Activated CD8-positive, alpha-beta memory T cell treated with anti-CD3 and anti-CD28 coated beads, Interleukin-2, amount 10 ng/mL, durations not matched to agents 7 days and 5 days (primary cell): ENCODE measurements at regions not wholly inside any gene's neighbourhood (a gene's known extent, or its start where the extent isn't known, plus 50 kb on each side); places are given as distances from the start of the nearest gene placed in this dataset.
"Not testable (repeated sequence)": the region's sequence is repeated elsewhere in the genome, so short reads cannot be mapped to it uniquely, and the experiment has no call there.

Experiments
- ATAC-seq: fragments of 150-1000 bp; cut with Tn5 transposase; one replicate; pipeline ENCODE4 v1.10.0; 2021; ENCODE audit warnings: moderate library complexity
- CTCF ChIA-PET: fragments of 350-600 bp; sonication (Branson Sonifier 250); formaldehyde crosslinking; loops from one replicate; lab custom pipeline; 2021; ENCODE audit warnings: antibody characterized with exemption; lab: Charles Lee
- DNase-seq: peaks from one replicate; pipeline ENCODE4 v3.0.0-alpha.2; 2020
- H3K27ac Mint-ChIP-seq: one replicate; pipeline ENCODE4 v1.8.0; 2021; ENCODE audit warnings: mild to moderate bottlenecking, mixed read lengths
- H3K27me3 Mint-ChIP-seq: one replicate; pipeline ENCODE4 v1.8.0; 2021; ENCODE audit warnings: mixed read lengths
- H3K36me3 Mint-ChIP-seq: one replicate; pipeline ENCODE4 v1.8.0; 2021; ENCODE audit warnings: mild to moderate bottlenecking, mixed read lengths
- H3K4me1 Mint-ChIP-seq: one replicate; pipeline ENCODE4 v1.8.0; 2021; ENCODE audit warnings: mixed read lengths
- H3K4me3 Mint-ChIP-seq: one replicate; pipeline ENCODE4 v1.8.0; 2021; ENCODE audit warnings: mild to moderate bottlenecking, moderate library complexity, mixed read lengths
- H3K9me3 Mint-ChIP-seq: one replicate; pipeline ENCODE4 v1.8.0; 2022; ENCODE audit warnings: low read depth, mixed read lengths

DNA sequence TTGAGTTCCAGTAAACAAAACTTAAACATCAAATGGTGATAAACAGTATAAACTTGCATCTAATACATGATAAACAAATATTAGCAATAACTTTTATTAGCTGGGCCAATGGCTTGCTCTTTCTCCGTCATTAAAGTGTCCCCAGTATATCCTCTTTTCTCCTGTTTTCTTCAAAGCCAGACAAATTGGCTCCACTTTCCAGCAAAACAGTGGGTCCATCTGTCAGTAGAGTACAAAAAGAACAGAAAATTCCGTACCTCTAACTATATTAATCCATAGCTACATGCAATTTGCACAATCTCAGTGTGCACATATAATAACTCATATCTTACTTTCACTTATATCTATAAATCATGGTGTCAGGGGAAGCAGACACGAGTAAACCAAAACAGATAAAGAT, 678.0 kb upstream of the SPRY2 start:
- Mint-ChIP-seq H3K4me3 (no peak overlapping the region), H3K27me3 (no peaks in the 10 kb centered on the region), H3K9me3 (peaks cover 8% of the 10 kb centered on the region), H3K27ac (no peak overlapping the region), H3K36me3 (no peaks in the 10 kb centered on the region), H3K4me1 (no peaks in the 10 kb centered on the region)
- DNase-seq = no peak
- CTCF ChIA-PET = interaction anchor here (1.6 kb wide), 1 partner anchor 676 kb away, joined by 8 read pairs; no protein-coding TSS in a partner anchor
- ATAC-seq = no peak

DNA sequence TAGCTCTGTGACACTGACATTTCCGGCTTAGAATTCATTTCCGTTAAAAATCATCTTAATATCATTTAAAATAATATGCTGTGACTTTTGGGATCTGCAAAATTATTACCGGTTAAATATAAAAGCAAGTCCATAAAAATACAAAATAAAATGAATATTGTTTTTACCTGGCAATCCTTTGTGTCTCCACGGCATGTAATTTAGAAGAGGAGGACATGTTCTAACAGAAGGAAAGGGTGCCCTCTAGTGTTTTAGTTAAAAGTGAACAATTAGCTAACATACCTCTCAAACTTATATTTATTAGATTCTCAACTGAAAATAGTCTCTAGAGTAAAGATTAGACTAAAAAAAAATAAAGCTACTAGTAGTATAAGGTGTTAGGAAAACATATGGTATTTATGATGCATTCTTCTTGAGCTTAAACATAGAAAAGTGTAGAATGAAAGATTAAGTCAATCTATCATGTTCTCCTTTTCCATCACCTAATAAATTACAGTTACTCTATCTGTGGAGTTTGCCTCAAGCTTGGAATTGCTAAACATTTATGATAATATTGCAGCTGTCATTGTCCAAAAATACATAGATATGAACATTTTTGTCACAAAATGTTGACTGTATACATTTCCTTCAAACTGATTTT, 676.7 kb upstream of the SPRY2 start:
- peaks cover 2% of the 10 kb centered on the region for H3K9me3 Mint-ChIP-seq
- no peak overlapping the region for H3K4me3 Mint-ChIP-seq
- no peak for DNase-seq
- H3K27me3 Mint-ChIP-seq = no peaks in the 10 kb centered on the region
- no peaks in the 10 kb centered on the region for H3K4me1 Mint-ChIP-seq
- no peaks in the 10 kb centered on the region for H3K36me3 Mint-ChIP-seq
- CTCF ChIA-PET = interaction anchor here (0.7 to 1.6 kb wide), 6 partner anchors 12 to 1339 kb away, joined by 3 to 8 read pairs (median 4); no protein-coding TSS in a partner anchor
- no peak for ATAC-seq
- no peak overlapping the region for H3K27ac Mint-ChIP-seq

DNA sequence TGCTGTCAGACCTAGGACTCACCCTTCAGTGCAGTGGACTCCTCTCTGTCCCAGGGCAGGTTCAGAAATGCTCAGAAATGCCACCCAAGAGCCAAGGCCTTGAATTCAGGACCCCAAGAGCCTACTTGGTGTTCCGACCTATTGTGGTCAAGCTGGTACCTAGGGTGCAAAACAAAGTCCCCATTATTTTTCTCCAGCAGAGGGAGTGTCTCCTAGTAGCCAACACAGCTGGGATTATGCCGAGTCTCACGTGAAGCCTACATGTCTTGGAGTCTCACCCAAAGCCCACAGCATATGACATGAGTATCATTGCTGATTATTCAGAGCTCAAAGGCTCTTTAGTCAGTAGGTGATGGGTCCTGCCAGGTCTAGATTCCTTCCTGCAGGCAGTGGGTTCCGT, 671.1 kb upstream of the SPRY2 start:
- H3K4me1 Mint-ChIP-seq = no peaks in the 10 kb centered on the region
- DNase-seq (no peak), ATAC-seq (no peak)
- H3K36me3 Mint-ChIP-seq = no peaks in the 10 kb centered on the region
- CTCF ChIA-PET = no interaction called here
- H3K27ac Mint-ChIP-seq = no peak overlapping the region
- H3K27me3 Mint-ChIP-seq = no peaks in the 10 kb centered on the region
- H3K9me3 Mint-ChIP-seq = peaks cover 2% of the 10 kb centered on the region
- H3K4me3 Mint-ChIP-seq = no peak overlapping the region

DNA sequence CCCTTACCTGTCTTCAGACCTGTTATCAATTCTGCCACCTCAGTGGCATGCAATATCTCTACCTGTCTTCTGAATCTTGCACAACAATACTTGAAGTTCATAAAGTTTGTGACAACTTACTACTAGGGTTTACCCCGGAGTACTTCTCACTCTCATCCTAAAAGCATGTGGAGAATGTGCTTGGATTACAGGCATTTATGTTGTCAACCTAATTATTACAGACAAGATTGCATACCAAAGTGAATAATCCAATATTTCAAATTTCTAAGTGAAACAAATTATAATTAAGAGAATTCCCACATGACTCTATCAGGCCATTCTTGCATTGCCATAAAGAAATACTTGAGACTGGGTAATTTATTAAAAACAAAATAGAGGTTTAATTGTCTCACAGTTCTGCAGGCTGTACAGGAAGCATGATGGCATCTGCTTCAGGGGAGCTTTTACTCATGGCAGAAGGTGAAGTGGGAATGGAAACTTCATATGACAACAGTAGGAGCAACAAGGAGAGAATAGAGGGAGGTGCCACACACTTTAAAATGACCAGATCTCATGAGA, 661.0 kb upstream of the SPRY2 start:
- DNase-seq (no peak), ATAC-seq (no peak)
- CTCF ChIA-PET = no interaction called here
- H3K9me3 Mint-ChIP-seq = peaks cover 8% of the 10 kb centered on the region
- no peaks in the 10 kb centered on the region for H3K27me3 Mint-ChIP-seq
- no peaks in the 10 kb centered on the region for H3K4me1 Mint-ChIP-seq
- no peak overlapping the region for H3K4me3 Mint-ChIP-seq
- H3K27ac Mint-ChIP-seq = no peak overlapping the region
- H3K36me3 Mint-ChIP-seq = no peaks in the 10 kb centered on the region

DNA sequence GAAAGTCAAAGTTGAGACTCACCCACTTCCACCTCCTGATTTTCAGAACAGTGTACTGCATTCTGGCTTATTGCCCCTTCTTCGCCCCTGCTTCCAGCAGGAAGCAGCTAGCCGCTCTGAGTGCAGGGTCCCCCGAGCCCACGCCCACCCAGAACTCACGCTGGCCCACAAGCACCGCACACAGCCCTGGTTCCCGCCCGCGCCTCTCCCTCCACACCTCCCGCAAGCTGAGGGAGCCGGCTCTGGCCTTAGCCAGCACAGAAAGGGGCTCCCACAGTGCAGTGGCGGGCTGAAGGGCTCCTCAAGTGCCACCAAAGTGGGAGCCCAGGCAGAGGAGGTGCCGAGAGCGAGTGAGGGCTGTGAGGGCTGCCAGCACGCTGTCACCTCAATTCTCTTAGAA, 657.7 kb upstream of the SPRY2 start:
- H3K4me3 Mint-ChIP-seq, DNase-seq, ATAC-seq, H3K9me3 Mint-ChIP-seq, H3K27me3 Mint-ChIP-seq, CTCF ChIA-PET, H3K4me1 Mint-ChIP-seq, H3K27ac Mint-ChIP-seq, H3K36me3 Mint-ChIP-seq: not testable (repeated sequence)

DNA sequence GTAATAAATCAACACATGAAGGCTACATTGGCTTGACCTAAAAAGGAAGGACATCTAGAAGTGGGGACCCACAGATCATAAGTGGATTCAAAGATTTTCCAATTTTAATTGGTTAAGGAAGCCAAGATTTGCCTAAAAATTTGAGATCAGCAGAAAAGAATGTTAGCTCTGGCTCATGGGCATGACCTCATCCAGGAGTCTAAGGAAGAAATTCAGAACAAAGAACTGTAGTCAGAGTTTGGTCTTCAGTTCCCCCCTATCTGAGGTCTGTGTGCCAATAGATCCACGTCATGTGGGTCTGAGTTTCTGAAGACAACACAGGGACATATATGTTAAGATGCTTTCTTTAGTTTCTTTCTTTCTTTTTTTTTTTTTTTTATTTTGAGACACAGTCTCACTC, 648.8 kb upstream of the SPRY2 start:
- ATAC-seq (no peak), DNase-seq (no peak)
- Mint-ChIP-seq H3K9me3 (peaks cover 4% of the 10 kb centered on the region), H3K27me3 (no peaks in the 10 kb centered on the region), H3K27ac (no peak overlapping the region), H3K36me3 (no peaks in the 10 kb centered on the region), H3K4me1 (no peaks in the 10 kb centered on the region), H3K4me3 (no peak overlapping the region)
- CTCF ChIA-PET = no interaction called here

DNA sequence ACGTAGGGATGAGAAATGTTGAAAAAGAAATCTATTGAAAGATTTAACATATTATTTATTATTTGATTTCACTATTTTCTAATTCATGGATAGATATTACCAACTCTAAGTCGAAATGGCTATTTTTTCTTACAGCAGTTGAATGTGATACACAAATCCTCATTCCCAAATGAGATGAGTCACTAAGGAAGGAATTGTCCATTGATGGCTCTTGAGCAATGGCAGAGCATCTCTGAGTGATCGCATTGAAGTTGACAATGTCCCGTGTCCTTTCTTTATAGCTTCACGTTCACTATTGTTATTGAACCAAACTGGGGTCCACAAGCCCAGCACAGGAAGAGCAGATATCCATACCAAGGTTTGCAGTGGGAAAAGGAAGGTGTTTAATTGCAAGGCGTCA, 648.3 kb upstream of the SPRY2 start:
- Mint-ChIP-seq H3K9me3 (peaks cover 4% of the 10 kb centered on the region), H3K27ac (no peak overlapping the region), H3K36me3 (no peaks in the 10 kb centered on the region), H3K27me3 (no peaks in the 10 kb centered on the region), H3K4me3 (no peak overlapping the region), H3K4me1 (no peaks in the 10 kb centered on the region)
- ATAC-seq (no peak), DNase-seq (no peak)
- CTCF ChIA-PET = interaction anchor here (1.0 kb wide), 1 partner anchor 10 kb away, joined by 4 read pairs; no protein-coding TSS in a partner anchor

DNA sequence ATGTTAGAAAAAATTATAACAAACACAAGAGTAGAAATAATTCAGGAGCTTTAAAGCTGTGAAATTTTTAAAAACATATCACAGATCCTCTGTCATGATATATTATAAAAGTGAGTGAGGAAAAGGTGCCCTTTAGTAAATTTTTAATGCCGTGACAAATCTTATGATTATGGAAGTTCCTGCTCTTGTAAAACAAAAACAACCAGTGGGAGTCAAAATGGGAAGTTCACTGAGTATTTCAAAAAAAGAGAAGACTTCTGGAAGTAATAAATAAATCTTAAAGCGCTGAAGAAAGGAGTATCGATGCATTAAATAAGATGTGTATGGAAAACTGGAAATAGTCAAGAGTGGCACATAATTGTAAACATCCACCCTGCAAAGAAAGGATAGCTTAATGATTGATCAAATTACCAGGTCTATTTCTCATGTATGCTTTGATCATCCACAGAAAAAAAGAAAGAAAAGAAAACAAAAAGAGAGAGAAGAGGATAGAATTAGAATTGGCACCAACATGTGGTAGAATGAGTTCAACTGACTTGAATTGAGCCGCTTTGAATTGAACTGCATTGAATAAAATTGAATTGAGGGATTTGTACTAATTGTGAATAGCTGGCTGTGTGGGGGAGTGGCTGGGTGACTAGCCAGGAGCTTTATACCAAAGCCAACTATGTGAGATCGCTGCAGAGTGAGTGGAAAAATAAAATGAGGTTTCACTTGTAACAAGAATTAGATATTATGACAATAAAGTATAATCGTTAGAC, 647.6 kb upstream of the SPRY2 start:
- Mint-ChIP-seq H3K4me3 (no peak overlapping the region), H3K27ac (no peak overlapping the region), H3K9me3 (peaks cover 4% of the 10 kb centered on the region), H3K36me3 (no peaks in the 10 kb centered on the region), H3K4me1 (no peaks in the 10 kb centered on the region), H3K27me3 (no peaks in the 10 kb centered on the region)
- DNase-seq (no peak), ATAC-seq (no peak)
- CTCF ChIA-PET = interaction anchor here (1.0 kb wide), 1 partner anchor 10 kb away, joined by 4 read pairs; no protein-coding TSS in a partner anchor

DNA sequence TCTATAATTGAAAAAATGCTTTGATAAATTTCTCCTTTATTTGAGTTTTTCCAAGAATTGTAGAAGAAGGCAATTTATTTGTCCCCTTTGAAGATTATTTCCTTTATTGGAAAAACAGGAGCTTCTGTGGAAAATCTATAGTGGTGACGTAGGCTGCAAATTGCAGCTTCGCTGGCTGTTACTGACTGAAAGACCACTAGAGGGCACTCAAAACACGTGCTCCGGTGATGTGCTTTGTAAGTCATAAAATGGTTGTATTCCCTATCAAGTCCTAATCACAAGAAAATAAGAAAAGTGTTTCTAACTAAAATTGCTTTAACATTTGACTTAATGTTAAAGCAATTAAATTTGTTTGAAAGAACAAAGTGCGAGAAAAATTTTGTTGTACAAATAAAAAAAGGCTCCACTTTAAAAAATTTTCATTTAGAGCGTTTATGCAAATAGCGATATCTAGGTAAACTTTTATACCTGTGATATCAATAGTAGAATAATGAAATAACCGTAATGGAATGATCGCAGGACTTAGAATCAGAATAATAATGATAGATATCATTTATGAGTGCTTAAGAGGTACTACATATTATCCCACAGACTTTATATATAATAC, 638.2 kb upstream of the SPRY2 start:
- H3K4me1 Mint-ChIP-seq = no peaks in the 10 kb centered on the region
- no peak overlapping the region for H3K4me3 Mint-ChIP-seq
- H3K27ac Mint-ChIP-seq = no peak overlapping the region
- DNase-seq (peak; percentile 43), ATAC-seq (no peak)
- no peaks in the 10 kb centered on the region for H3K27me3 Mint-ChIP-seq
- CTCF ChIA-PET = interaction anchor here (0.9 to 1.3 kb wide), 3 partner anchors 10 to 43 kb away, joined by 3 to 4 read pairs (median 4); no protein-coding TSS in a partner anchor
- H3K9me3 Mint-ChIP-seq = no peaks in the 10 kb centered on the region
- no peaks in the 10 kb centered on the region for H3K36me3 Mint-ChIP-seq

DNA sequence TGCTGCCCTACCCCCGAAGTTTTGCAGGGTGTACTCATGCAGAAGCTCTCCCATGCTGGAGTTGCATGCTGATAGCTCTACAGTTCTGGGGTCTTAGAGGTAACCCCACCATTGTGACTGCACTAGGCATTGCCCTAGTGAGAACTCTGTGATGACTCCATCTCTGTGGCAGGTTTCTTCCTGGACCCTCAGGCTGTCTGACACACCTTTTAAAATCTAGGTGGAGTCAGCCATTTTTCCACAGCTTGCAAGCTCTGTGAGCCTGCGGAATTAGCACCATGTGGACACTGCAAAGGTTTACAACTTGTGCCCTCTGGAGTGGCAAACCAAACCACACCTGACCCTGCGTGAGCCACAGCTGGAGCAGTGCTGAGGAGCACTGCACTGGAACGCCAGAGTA, 636.2 kb upstream of the SPRY2 start:
- Mint-ChIP-seq H3K4me3 (no peak overlapping the region), H3K36me3 (no peaks in the 10 kb centered on the region), H3K27me3 (no peaks in the 10 kb centered on the region), H3K4me1 (no peaks in the 10 kb centered on the region), H3K9me3 (no peaks in the 10 kb centered on the region), H3K27ac (no peak overlapping the region)
- DNase-seq (no peak), ATAC-seq (no peak)
- CTCF ChIA-PET = no interaction called here

DNA sequence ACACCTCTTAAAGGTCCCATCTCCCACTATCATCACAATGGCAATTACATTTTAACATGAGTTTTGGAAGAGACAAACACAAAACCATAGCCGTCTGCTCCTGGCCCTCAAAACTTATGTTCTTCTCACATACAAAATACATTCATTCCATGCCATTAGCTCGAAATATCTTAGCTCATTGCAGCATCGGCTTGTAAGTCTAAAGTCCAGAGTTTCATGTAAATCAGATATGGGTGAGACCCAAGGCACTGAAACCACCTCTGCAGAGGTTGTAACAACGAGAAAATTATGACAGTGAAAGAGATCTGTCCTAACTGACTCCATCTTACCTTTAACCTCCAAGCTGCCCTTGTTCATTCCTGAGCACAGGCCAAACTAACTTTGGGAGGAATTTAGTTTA, 635.0 kb upstream of the SPRY2 start:
- H3K27me3 Mint-ChIP-seq = no peaks in the 10 kb centered on the region
- DNase-seq (no peak), ATAC-seq (no peak)
- H3K36me3 Mint-ChIP-seq = no peaks in the 10 kb centered on the region
- H3K4me1 Mint-ChIP-seq = no peaks in the 10 kb centered on the region
- no peak overlapping the region for H3K4me3 Mint-ChIP-seq
- CTCF ChIA-PET = interaction anchor here (1.0 kb wide), 1 partner anchor 42 kb away, joined by 3 read pairs; no protein-coding TSS in a partner anchor
- H3K9me3 Mint-ChIP-seq = no peaks in the 10 kb centered on the region
- H3K27ac Mint-ChIP-seq = no peak overlapping the region

DNA sequence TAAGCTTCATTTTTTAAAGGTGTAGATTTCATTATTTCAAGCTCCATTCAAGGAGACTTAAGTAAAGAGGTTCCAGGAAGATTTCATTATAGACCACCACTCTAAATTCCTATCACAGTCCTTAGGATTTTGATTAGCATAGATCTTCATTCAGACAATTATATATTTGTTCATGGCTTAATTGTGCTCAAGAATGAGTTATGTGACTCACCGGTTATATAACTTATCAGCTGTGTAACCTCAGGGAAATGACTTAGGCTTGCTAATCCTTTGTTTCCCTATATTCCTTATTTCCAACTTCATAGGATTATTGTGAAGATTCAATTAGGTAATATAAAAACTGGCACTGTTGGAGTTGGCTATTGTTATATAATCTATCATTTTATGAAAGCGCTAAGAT, 632.8 kb upstream of the SPRY2 start:
- no peak for ATAC-seq
- Mint-ChIP-seq H3K36me3 (no peaks in the 10 kb centered on the region), H3K27ac (no peak overlapping the region), H3K4me3 (no peak overlapping the region), H3K4me1 (no peaks in the 10 kb centered on the region), H3K9me3 (no peaks in the 10 kb centered on the region), H3K27me3 (no peaks in the 10 kb centered on the region)
- no peak for DNase-seq
- CTCF ChIA-PET = no interaction called here

DNA sequence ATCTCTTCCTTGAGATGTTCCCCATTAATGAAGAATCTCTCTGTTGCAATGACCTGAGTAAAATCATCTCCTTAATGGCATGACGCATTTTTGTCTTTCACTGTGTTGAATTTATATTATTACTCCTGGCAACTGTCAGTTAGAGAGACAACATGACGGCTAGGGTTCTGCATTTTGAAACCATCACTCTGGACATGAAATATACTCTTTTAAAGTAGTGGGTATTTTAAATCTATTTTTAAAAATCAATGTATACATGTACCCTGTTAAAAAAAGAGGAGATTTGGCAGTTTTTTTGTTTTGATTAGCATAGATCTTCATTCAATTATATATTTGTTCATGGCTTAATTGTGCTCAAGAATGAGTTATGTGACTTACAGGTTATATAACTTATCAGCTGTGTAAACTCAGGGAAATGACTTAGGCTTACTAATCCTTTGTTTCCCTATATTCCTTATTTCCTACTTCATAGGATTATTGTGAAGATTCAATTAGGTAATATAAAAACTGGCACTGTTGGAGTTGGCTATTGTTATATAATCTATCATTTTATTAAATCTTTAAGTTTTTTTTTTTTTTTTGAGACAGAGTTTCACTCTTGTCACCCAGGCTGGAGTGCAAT, 632.0 kb upstream of the SPRY2 start:
- Mint-ChIP-seq H3K27me3 (no peaks in the 10 kb centered on the region), H3K36me3 (no peaks in the 10 kb centered on the region), H3K4me1 (no peaks in the 10 kb centered on the region), H3K27ac (no peak overlapping the region), H3K9me3 (no peaks in the 10 kb centered on the region), H3K4me3 (no peak overlapping the region)
- DNase-seq (no peak), ATAC-seq (no peak)
- CTCF ChIA-PET = no interaction called here
